ENCODE measurements at regions not wholly inside any gene's neighbourhood (a gene's known extent, or its start where the extent isn't known, plus 50 kb on each side); places are given as distances from the start of the nearest gene placed in this dataset.

- CTCF ChIA-PET, result no interaction called here
Observed at GRCh38 chr12:30818562-30818961, 63.8 kb upstream of the CAPRIN2 start.

GRCh38 chr12:30816742-30817465 is 62.2 kb upstream of the CAPRIN2 start:
- TF ChIP-seq EZH2 (IDR thresholded peaks at IDR 0.05; ENCODE audit: borderline replicate concordance, insufficient read depth, low read depth, low read length, poor library complexity, severe bottlenecking) (no peak), CTCF (IDR thresholded peaks at IDR 0.05) (no peak)
- intact Hi-C loops (cut with micrococcal nuclease), result no loop called here
- Mint-ChIP-seq H3K9me3 (ENCODE audit: insufficient read depth) (no peaks in the 10 kb centered on the region), H3K4me1 (peaks cover 3% of the 10 kb centered on the region), H3K27me3 (peaks cover 51% of the 10 kb centered on the region), H3K4me3 (no peak overlapping the region), H3K27ac (no peak overlapping the region)
- Histone ChIP-seq H3K9ac (ENCODE audit: low read length) (no peak overlapping the region), H3K9me3 (ENCODE audit: control extremely low read depth in 1 of 3, control insufficient read depth in 2 of 3, insufficient read depth in 1 of 3, low read length in 2 of 3) (no peaks in the 10 kb centered on the region), H3K27ac (ENCODE audit: low read length in 2 of 2) (no peak overlapping the region), H2AFZ (ENCODE audit: insufficient read depth, low read depth, low read length, poor library complexity, severe bottlenecking) (no peak overlapping the region), H3K4me2 (replicated peaks; ENCODE audit: low read depth, low read length, poor library complexity, severe bottlenecking) (no peak overlapping the region), H3K27me3 (replicated peaks in 1 of 4; ENCODE audit: control extremely low read depth in 1 of 4, control insufficient read depth in 3 of 4, insufficient read depth in 4 of 4, low read length in 3 of 4) (peaks cover 0 to 29% (median 3%) of the 10 kb centered on the region in 4 experiments), H3K4me3 (ENCODE audit: control extremely low read depth in 1 of 5, extremely low read depth in 1 of 5, insufficient read depth in 1 of 5, low read depth in 2 of 5, low read length in 4 of 5) (no peak overlapping the region), H3K4me1 (ENCODE audit: control insufficient read depth in 2 of 2, insufficient read depth in 2 of 2, low read length in 2 of 2) (peaks cover 0 to 2% of the 10 kb centered on the region in 2 donors), H3K79me2 (ENCODE audit: control insufficient read depth, insufficient read depth, low read length) (no peaks in the 10 kb centered on the region), H4K20me1 (ENCODE audit: control insufficient read depth, insufficient read depth, low read length, poor library complexity, severe bottlenecking) (no peaks in the 10 kb centered on the region), H3K36me3 (replicated peaks in 1 of 2; ENCODE audit: control extremely low read depth in 1 of 2, control insufficient read depth in 1 of 2, extremely low read depth in 1 of 2, insufficient read depth in 2 of 2, low read length in 1 of 2) (no peaks in the 10 kb centered on the region)
- POLR2A ChIA-PET, result no interaction called here
- no peak for ATAC-seq (ENCODE audit: low read depth)
- WGBS (ENCODE audit: insufficient coverage), result 88% methylated on average over 5 of the region's 6 CpGs
- CTCF ChIA-PET, result interaction anchor here (1.4 to 1.5 kb wide), 2 partner anchors 10 to 1264 kb away, joined by 3 to 5 read pairs; no protein-coding TSS in a partner anchor
- no peak for DNase-seq

More at GRCh38 chr12:30818562-30818961, 63.8 kb upstream of the CAPRIN2 start:
- Histone ChIP-seq H2AFZ (ENCODE audit: insufficient read depth, low read depth, low read length, poor library complexity, severe bottlenecking) (no peak overlapping the region), H3K4me3 (ENCODE audit: control extremely low read depth in 1 of 5, extremely low read depth in 1 of 5, insufficient read depth in 1 of 5, low read depth in 2 of 5, low read length in 4 of 5) (no peak overlapping the region), H3K36me3 (replicated peaks in 1 of 2; ENCODE audit: control extremely low read depth in 1 of 2, control insufficient read depth in 1 of 2, extremely low read depth in 1 of 2, insufficient read depth in 2 of 2, low read length in 1 of 2) (no peaks in the 10 kb centered on the region), H3K9ac (ENCODE audit: low read length) (no peak overlapping the region), H3K4me2 (replicated peaks; ENCODE audit: low read depth, low read length, poor library complexity, severe bottlenecking) (no peak overlapping the region), H3K79me2 (ENCODE audit: control insufficient read depth, insufficient read depth, low read length) (no peaks in the 10 kb centered on the region), H3K27me3 (replicated peaks in 1 of 4; ENCODE audit: control extremely low read depth in 1 of 4, control insufficient read depth in 3 of 4, insufficient read depth in 4 of 4, low read length in 3 of 4) (peaks cover 0 to 37% (median 3%) of the 10 kb centered on the region in 4 experiments), H3K4me1 (ENCODE audit: control insufficient read depth in 2 of 2, insufficient read depth in 2 of 2, low read length in 2 of 2) (peaks cover 6 to 13% of the 10 kb centered on the region in 2 donors), H3K9me3 (ENCODE audit: control extremely low read depth in 1 of 3, control insufficient read depth in 2 of 3, insufficient read depth in 1 of 3, low read length in 2 of 3) (no peaks in the 10 kb centered on the region), H3K27ac (ENCODE audit: low read length in 2 of 2) (no peak overlapping the region), H4K20me1 (ENCODE audit: control insufficient read depth, insufficient read depth, low read length, poor library complexity, severe bottlenecking) (no peaks in the 10 kb centered on the region)
- H3K27me3 Mint-ChIP-seq, result peaks cover 56% of the 10 kb centered on the region
- intact Hi-C loops (cut with micrococcal nuclease), result no loop called here
- POLR2A ChIA-PET, result no interaction called here
- DNase-seq (no peak), ATAC-seq (ENCODE audit: low read depth) (no peak)
- no peak overlapping the region for H3K4me3 Mint-ChIP-seq
- no peak overlapping the region for H3K27ac Mint-ChIP-seq
- peaks cover 16% of the 10 kb centered on the region for H3K4me1 Mint-ChIP-seq
- no CpG with 5 or more reads among the region's 1 CpG for WGBS (ENCODE audit: insufficient coverage)
- no peak for TF ChIP-seq EZH2 (IDR thresholded peaks at IDR 0.05; ENCODE audit: borderline replicate concordance, insufficient read depth, low read depth, low read length, poor library complexity, severe bottlenecking)
- no peaks in the 10 kb centered on the region for H3K9me3 Mint-ChIP-seq (ENCODE audit: insufficient read depth)

All from B cell (primary cell).